CD14-positive monocyte (primary cell): ENCODE measurements at regions not wholly inside any gene's neighbourhood (a gene's known extent, or its start where the extent isn't known, plus 50 kb on each side); places are given as distances from the start of the nearest gene placed in this dataset.

Experiments used
- DNase-seq, 3 donors: peaks; one replicate each; pipeline ENCODE4 v3.0.0-alpha.2; 2011 to 2022
- H2AFZ ChIP-seq: 2 replicates; pipeline ENCODE4 v1.6.0; 2012; ENCODE audit warnings: mild to moderate bottlenecking, low read depth, low read length, inconsistent platforms; ENCODE audit not compliant: insufficient read depth, poor library complexity, severe bottlenecking
- H3K27ac ChIP-seq, 2 donors: 1 replicate in 1 of 2; 2 replicates in 1 of 2; pipeline ENCODE4 v1.5.1; 2012 to 2013; ENCODE audit warnings: low read length in 2 of 2, control low read depth in 1 of 2, inconsistent platforms in 1 of 2, low read depth in 1 of 2, mild to moderate bottlenecking in 1 of 2
- H3K27me3 ChIP-seq, 2 donors: one replicate each; pipeline versions ENCODE4 v1.6.0 to v1.6.1; 2011 to 2013; ENCODE audit warnings: low read length in 2 of 2; ENCODE audit not compliant: control insufficient read depth in 2 of 2, insufficient read depth in 2 of 2
- H3K36me3 ChIP-seq, 2 donors: replicated peaks in 1 of 2; 1 replicate in 1 of 2; 2 replicates in 1 of 2; pipeline versions ENCODE4 v1.5.1 to v1.6.1; 2012 to 2013; ENCODE audit warnings: low read length in 2 of 2, control low read depth in 1 of 2, inconsistent platforms in 1 of 2, mild to moderate bottlenecking in 1 of 2; ENCODE audit not compliant: insufficient read depth in 2 of 2, control insufficient read depth in 1 of 2
- H3K4me1 ChIP-seq, 2 donors: 1 replicate in 1 of 2; 2 replicates in 1 of 2; pipeline versions ENCODE4 v1.5.1 to v1.6.1; 2012 to 2013; ENCODE audit warnings: low read length in 2 of 2, control low read depth in 1 of 2, inconsistent platforms in 1 of 2, mild to moderate bottlenecking in 1 of 2, moderate library complexity in 1 of 2; ENCODE audit not compliant: insufficient read depth in 2 of 2, control insufficient read depth in 1 of 2
- H3K4me2 ChIP-seq: replicated peaks from 2 replicates; pipeline ENCODE3; 2012; ENCODE audit warnings: low read length, moderate library complexity, mild to moderate bottlenecking; ENCODE audit not compliant: poor library complexity, severe bottlenecking; ENCODE audit errors: extremely low read depth
- H3K4me3 ChIP-seq, 3 experiments: fragments of 200-600 bp in 1 of 3; sonication (generic) in 1 of 3; replicated peaks in 1 of 3; 1 replicate in 2 of 3; 2 replicates in 1 of 3; pipeline ENCODE4 v1.5.1; 2011 to 2013; ENCODE audit warnings: low read length in 3 of 3, mild to moderate bottlenecking in 3 of 3, control low read depth in 2 of 3, low read depth in 2 of 3, inconsistent platforms in 1 of 3, moderate library complexity in 1 of 3
- H3K79me2 ChIP-seq: 2 replicates; pipeline ENCODE4 v1.6.0; 2012; ENCODE audit warnings: mild to moderate bottlenecking, control low read depth, inconsistent platforms, low read length, moderate library complexity; ENCODE audit not compliant: insufficient read depth
- H3K9ac ChIP-seq: 2 replicates; pipeline ENCODE4 v1.6.0; 2017; ENCODE audit warnings: low read length, mild to moderate bottlenecking; ENCODE audit not compliant: insufficient read depth, poor library complexity, severe bottlenecking
- H3K9me3 ChIP-seq, 2 donors: replicated peaks in 1 of 2; 1 replicate in 1 of 2; 2 replicates in 1 of 2; pipeline versions ENCODE4 v1.5.1 to v1.6.1; 2012 to 2013; ENCODE audit warnings: low read length in 2 of 2, control low read depth in 1 of 2; ENCODE audit not compliant: control insufficient read depth in 1 of 2, insufficient read depth in 1 of 2
- H4K20me1 ChIP-seq: 2 replicates; pipeline ENCODE4 v1.6.0; 2012; ENCODE audit warnings: mild to moderate bottlenecking, low read length, control low read depth, moderate library complexity; ENCODE audit not compliant: insufficient read depth
- H3K27ac Mint-ChIP-seq, 7 donors: one replicate each; pipeline ENCODE4 v1.8.0; 2020; ENCODE audit warnings: mild to moderate bottlenecking in 7 of 7, mixed read lengths in 7 of 7, moderate library complexity in 6 of 7, inconsistent platforms in 2 of 7
- H3K27me3 Mint-ChIP-seq, 3 donors: one replicate each; pipeline ENCODE4 v1.8.0; 2021 to 2022; ENCODE audit warnings: low read depth in 3 of 3, mild to moderate bottlenecking in 3 of 3, mixed read lengths in 3 of 3, moderate library complexity in 3 of 3, inconsistent platforms in 1 of 3
- H3K36me3 Mint-ChIP-seq, 2 donors: one replicate each; pipeline ENCODE4 v1.8.0; 2020; ENCODE audit warnings: mixed read lengths in 2 of 2, inconsistent platforms in 1 of 2, mild to moderate bottlenecking in 1 of 2
- H3K4me1 Mint-ChIP-seq: one replicate; pipeline ENCODE4 v1.8.0; 2020; ENCODE audit warnings: mild to moderate bottlenecking, mixed read lengths
- H3K4me3 Mint-ChIP-seq, 2 donors: one replicate each; pipeline ENCODE4 v1.8.0; 2020; ENCODE audit warnings: mild to moderate bottlenecking in 2 of 2, mixed read lengths in 2 of 2, moderate library complexity in 1 of 2
- H3K9me3 Mint-ChIP-seq, 7 donors: one replicate each; pipeline ENCODE4 v1.8.0; 2020 to 2022; ENCODE audit warnings: mixed read lengths in 7 of 7, mild to moderate bottlenecking in 6 of 7, moderate library complexity in 6 of 7, inconsistent platforms in 2 of 7
- CTCF ChIP-seq: fragments of 200-600 bp; IDR thresholded peaks from one replicate; pipeline ENCODE4 v1.8.0; 2022; ENCODE audit warnings: antibody characterized with exemption, mild to moderate bottlenecking
- WGBS: methylation state at CpG from one replicate; pipeline ENCODE4 v1.1.5; 2013; ENCODE audit warnings: missing lambda C conversion rate; ENCODE audit not compliant: insufficient coverage; 5-methylcytosine and 5-hydroxymethylcytosine counted together
- intact Hi-C, 2 donors: fragments of 100-400 bp; cut with micrococcal nuclease; formaldehyde crosslinking; loops; one replicate each; pipeline versions ENCODE4 v1.15.0 to v1.15.1; 2023

DNA sequence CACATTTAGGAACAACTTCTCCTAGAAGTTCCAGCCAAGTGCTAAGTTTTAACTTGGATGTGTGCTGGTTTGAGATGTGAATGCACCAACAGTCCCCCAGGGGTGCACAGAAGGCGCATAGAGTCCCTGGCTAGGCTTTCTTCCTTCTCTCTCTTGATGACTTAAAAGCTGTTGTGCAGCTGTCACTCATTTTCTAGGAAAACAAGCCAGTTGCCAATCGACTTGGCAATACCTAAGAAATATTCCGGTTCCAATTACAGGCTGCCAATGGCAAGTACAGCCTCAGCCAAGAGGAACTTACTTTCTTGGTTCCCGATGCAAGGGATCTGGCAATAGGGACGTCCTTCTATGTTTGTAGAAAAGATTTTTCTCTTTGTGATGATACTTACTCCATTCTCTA lies 266.6 kb upstream of the EEF2KMT start:
- no peaks in the 10 kb centered on the region for H3K36me3 Mint-ChIP-seq
- Histone ChIP-seq H3K4me1 (no peaks in the 10 kb centered on the region), H3K9me3 (no peaks in the 10 kb centered on the region), H4K20me1 (no peaks in the 10 kb centered on the region), H3K4me2 (no peak overlapping the region), H3K27me3 (no peaks in the 10 kb centered on the region), H2AFZ (no peak overlapping the region), H3K79me2 (no peaks in the 10 kb centered on the region), H3K4me3 (no peak overlapping the region), H3K27ac (no peak overlapping the region), H3K9ac (no peak overlapping the region), H3K36me3 (no peaks in the 10 kb centered on the region)
- peaks cover 0 to 4% (median 0%) of the 10 kb centered on the region in 7 donors for H3K9me3 Mint-ChIP-seq
- no peak for DNase-seq
- peaks cover 0 to 4% (median 2%) of the 10 kb centered on the region in 3 donors for H3K27me3 Mint-ChIP-seq
- H3K4me3 Mint-ChIP-seq: no peak overlapping the region
- WGBS: 82% methylated on average over 3 of the region's 5 CpGs
- no peak overlapping the region for H3K27ac Mint-ChIP-seq
- no peak for TF ChIP-seq CTCF
- H3K4me1 Mint-ChIP-seq: no peaks in the 10 kb centered on the region
- intact Hi-C loops: no loop called here

DNA sequence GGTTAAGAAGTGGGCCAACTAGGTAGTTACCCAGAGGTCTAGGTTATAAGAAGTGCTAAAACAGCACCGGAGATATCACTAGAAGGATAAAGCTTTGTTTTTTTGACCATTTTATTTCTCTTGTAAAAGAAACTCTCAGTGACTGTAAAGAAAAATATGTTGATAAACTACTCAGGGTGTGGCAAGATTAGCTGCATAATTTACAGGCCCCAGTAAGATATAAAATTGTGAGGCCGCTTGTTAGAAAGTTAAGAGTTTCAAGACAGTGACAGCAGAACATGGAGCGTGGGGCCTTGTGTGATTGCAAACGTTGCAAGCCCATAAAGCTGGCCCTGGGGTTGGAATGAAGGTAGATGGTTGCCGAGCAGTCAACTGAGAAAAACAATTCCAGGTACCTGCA lies 263.7 kb upstream of the EEF2KMT start:
- 93% methylated on average over 3 of the region's 5 CpGs for WGBS
- no peak overlapping the region for H3K4me3 ChIP-seq

More for the DNA sequence above, 263.7 kb upstream of the EEF2KMT start:
- no peaks in the 10 kb centered on the region for H4K20me1 ChIP-seq
- no peak overlapping the region for H3K4me2 ChIP-seq
- no peak overlapping the region for H3K9ac ChIP-seq
- TF ChIP-seq CTCF: no peak
- Mint-ChIP-seq H3K36me3 (no peaks in the 10 kb centered on the region), H3K27me3 (peaks cover 0 to 2% (median 2%) of the 10 kb centered on the region in 3 donors), H3K27ac (no peak overlapping the region), H3K4me3 (no peak overlapping the region), H3K9me3 (peaks cover 0 to 4% (median 0%) of the 10 kb centered on the region in 7 donors), H3K4me1 (no peaks in the 10 kb centered on the region)
- H3K9me3 ChIP-seq: no peaks in the 10 kb centered on the region
- no peak overlapping the region for H2AFZ ChIP-seq
- no peak overlapping the region for H3K27ac ChIP-seq
- no peaks in the 10 kb centered on the region for H3K27me3 ChIP-seq
- no peak for DNase-seq
- H3K79me2 ChIP-seq: no peaks in the 10 kb centered on the region
- H3K4me1 ChIP-seq: no peaks in the 10 kb centered on the region
- intact Hi-C loops: no loop called here
- no peaks in the 10 kb centered on the region for H3K36me3 ChIP-seq
